ENCODE measurements at regions not wholly inside any gene's neighbourhood (a gene's known extent, or its start where the extent isn't known, plus 50 kb on each side); places are given as distances from the start of the nearest gene placed in this dataset.
"Not testable (repeated sequence)": the region's sequence is repeated elsewhere in the genome, so short reads cannot be mapped to it uniquely, and the experiment has no call there.

DNA sequence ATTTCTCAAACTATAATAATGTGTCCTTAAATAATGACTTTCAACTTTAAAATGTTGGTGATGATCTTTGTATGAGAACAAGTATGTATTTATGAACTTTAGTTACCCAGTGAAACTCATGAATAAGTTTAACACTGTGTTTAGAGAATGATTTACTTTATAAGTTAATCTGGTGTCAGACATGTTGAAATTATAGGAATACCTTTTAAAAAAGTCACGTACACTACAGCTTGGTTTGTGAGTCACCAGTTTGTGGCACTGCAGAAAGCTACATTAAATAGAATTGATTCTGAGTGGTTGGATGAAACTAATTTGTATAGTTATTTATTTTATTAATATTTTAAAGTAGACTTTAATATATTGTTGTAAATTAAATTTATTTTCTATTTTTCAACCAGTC lies 1366.2 kb upstream of the PCDH20 start:
- POLR2A ChIA-PET, result no interaction called here
- no CpG with 5 or more reads among the region's 1 CpG for WGBS (ENCODE audit: insufficient coverage)

DNA sequence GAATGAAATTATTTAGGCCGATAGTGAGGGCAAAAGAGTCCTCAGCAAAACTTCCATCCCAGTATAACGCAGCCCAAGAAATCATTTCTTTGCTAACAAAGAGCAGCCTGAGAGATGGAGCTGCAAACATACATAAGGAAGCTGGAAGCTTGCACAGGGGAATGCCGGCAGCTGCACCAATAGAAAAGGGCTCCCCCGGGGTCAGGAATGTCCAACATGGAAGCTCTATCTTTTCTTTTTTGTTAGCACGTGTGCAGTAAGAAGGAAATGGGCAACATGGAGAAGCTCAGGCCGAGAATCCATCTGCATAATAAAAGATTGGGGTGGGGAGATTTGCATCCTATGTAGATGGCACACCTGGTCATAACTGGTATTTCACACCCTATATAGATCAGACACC lies 1363.5 kb upstream of the PCDH20 start:
- Histone ChIP-seq H3K4me3 (ENCODE audit: control insufficient read depth in 1 of 7, extremely low read depth in 1 of 7, insufficient read depth in 4 of 7, low read depth in 2 of 7, low read length in 6 of 7) (no peak overlapping the region), H3K36me3 (ENCODE audit: control insufficient read depth in 4 of 4, insufficient read depth in 4 of 4, low read length in 3 of 4) (no peaks in the 10 kb centered on the region), H3K27me3 (replicated peaks in 2 of 5; ENCODE audit: control insufficient read depth in 4 of 5, insufficient read depth in 5 of 5, low read length in 4 of 5) (no peaks in the 10 kb centered on the region), H3K27ac (ENCODE audit: insufficient read depth in 1 of 2, low read depth in 1 of 2, low read length in 2 of 2, poor library complexity in 1 of 2, severe bottlenecking in 2 of 2) (no peak overlapping the region), H3K4me1 (ENCODE audit: control extremely low read depth in 1 of 4, control insufficient read depth in 4 of 4, insufficient read depth in 4 of 4, low read length in 3 of 4) (no peaks in the 10 kb centered on the region), H3K9me3 (ENCODE audit: control extremely low read depth in 1 of 5, control insufficient read depth in 4 of 5, insufficient read depth in 2 of 5, low read depth in 1 of 5, low read length in 4 of 5) (no peaks in the 10 kb centered on the region)
- WGBS (ENCODE audit: insufficient coverage), result 100% methylated on average over 3 of the region's 6 CpGs
- ChIA-PET CTCF (no interaction called here), POLR2A (no interaction called here)
- DNase-seq, result no peak

More for the DNA sequence above, 1366.2 kb upstream of the PCDH20 start:
- H3K27ac ChIP-seq (ENCODE audit: insufficient read depth in 1 of 2, low read depth in 1 of 2, low read length in 2 of 2, poor library complexity in 1 of 2, severe bottlenecking in 2 of 2), result no peak overlapping the region
- no peaks in the 10 kb centered on the region for H3K4me1 ChIP-seq (ENCODE audit: control extremely low read depth in 1 of 4, control insufficient read depth in 4 of 4, insufficient read depth in 4 of 4, low read length in 3 of 4)
- H3K9me3 ChIP-seq (ENCODE audit: control extremely low read depth in 1 of 5, control insufficient read depth in 4 of 5, insufficient read depth in 2 of 5, low read depth in 1 of 5, low read length in 4 of 5), result no peaks in the 10 kb centered on the region
- H3K36me3 ChIP-seq (ENCODE audit: control insufficient read depth in 4 of 4, insufficient read depth in 4 of 4, low read length in 3 of 4), result no peaks in the 10 kb centered on the region
- H3K4me3 ChIP-seq (ENCODE audit: control insufficient read depth in 1 of 7, extremely low read depth in 1 of 7, insufficient read depth in 4 of 7, low read depth in 2 of 7, low read length in 6 of 7), result no peak overlapping the region
- H3K27me3 ChIP-seq (replicated peaks in 2 of 5; ENCODE audit: control insufficient read depth in 4 of 5, insufficient read depth in 5 of 5, low read length in 4 of 5), result no peaks in the 10 kb centered on the region
- CTCF ChIA-PET, result no interaction called here
- no peak for DNase-seq

DNA sequence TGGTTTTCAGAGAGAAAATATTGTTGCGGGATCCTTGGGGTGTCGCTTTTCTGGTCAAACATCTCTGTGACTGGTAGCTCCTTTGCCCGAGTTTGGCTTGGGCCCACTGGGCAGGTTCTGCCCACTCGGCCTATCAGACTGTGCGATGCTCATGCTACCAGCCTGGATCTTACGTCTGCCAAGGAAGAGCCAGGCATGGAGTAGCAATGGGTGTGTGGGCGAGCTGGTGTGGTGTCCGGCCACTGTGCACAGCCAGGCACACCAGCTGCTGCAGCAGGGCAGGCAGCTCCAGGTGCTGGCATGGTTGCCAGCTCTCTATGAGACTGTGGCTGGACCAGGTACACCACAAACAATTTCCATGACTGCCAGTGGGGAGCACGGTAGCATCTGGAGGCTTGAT lies 1351.8 kb upstream of the PCDH20 start:
- Histone ChIP-seq H3K27ac (ENCODE audit: insufficient read depth in 1 of 2, low read depth in 1 of 2, low read length in 2 of 2, poor library complexity in 1 of 2, severe bottlenecking in 2 of 2) (no peak overlapping the region), H3K4me1 (ENCODE audit: control extremely low read depth in 1 of 4, control insufficient read depth in 4 of 4, insufficient read depth in 4 of 4, low read length in 3 of 4) (no peaks in the 10 kb centered on the region), H3K36me3 (ENCODE audit: control insufficient read depth in 4 of 4, insufficient read depth in 4 of 4, low read length in 3 of 4) (no peaks in the 10 kb centered on the region), H3K9me3 (ENCODE audit: control extremely low read depth in 1 of 5, control insufficient read depth in 4 of 5, insufficient read depth in 2 of 5, low read depth in 1 of 5, low read length in 4 of 5) (no peaks in the 10 kb centered on the region), H3K4me3 (ENCODE audit: control insufficient read depth in 1 of 7, extremely low read depth in 1 of 7, insufficient read depth in 4 of 7, low read depth in 2 of 7, low read length in 6 of 7) (no peak overlapping the region), H3K27me3 (replicated peaks in 2 of 5; ENCODE audit: control insufficient read depth in 4 of 5, insufficient read depth in 5 of 5, low read length in 4 of 5) (no peaks in the 10 kb centered on the region)
- no peak for DNase-seq
- ChIA-PET POLR2A (no interaction called here), CTCF (no interaction called here)
- 97% methylated on average over 8 of the region's 9 CpGs for WGBS (ENCODE audit: insufficient coverage)

DNA sequence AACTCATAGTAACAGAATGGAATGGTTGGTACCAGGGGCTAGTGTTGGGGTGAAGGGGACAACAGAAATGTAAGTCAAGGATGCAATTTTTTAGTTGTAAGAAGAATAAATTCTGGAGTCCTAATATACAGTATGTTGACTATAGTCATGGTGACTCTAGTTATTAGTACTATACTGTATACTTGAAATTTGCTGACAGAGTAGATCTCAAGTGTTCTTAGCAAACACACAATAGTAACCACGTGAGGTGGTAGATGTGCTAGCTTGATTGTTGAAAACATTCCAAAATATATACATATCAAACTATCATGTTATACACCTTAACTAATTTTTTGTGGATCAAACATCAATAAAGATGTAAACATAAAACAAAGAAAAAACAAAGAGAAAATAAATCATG lies 1345.1 kb upstream of the PCDH20 start:
- Histone ChIP-seq H3K9me3 (ENCODE audit: control extremely low read depth in 1 of 5, control insufficient read depth in 4 of 5, insufficient read depth in 2 of 5, low read depth in 1 of 5, low read length in 4 of 5) (no peaks in the 10 kb centered on the region), H3K4me1 (ENCODE audit: control extremely low read depth in 1 of 4, control insufficient read depth in 4 of 4, insufficient read depth in 4 of 4, low read length in 3 of 4) (no peaks in the 10 kb centered on the region), H3K4me3 (ENCODE audit: control insufficient read depth in 1 of 7, extremely low read depth in 1 of 7, insufficient read depth in 4 of 7, low read depth in 2 of 7, low read length in 6 of 7) (no peak overlapping the region), H3K27ac (ENCODE audit: insufficient read depth in 1 of 2, low read depth in 1 of 2, low read length in 2 of 2, poor library complexity in 1 of 2, severe bottlenecking in 2 of 2) (no peak overlapping the region), H3K27me3 (replicated peaks in 2 of 5; ENCODE audit: control insufficient read depth in 4 of 5, insufficient read depth in 5 of 5, low read length in 4 of 5) (no peaks in the 10 kb centered on the region), H3K36me3 (ENCODE audit: control insufficient read depth in 4 of 4, insufficient read depth in 4 of 4, low read length in 3 of 4) (no peaks in the 10 kb centered on the region)
- ChIA-PET CTCF (interaction anchor here (1.0 kb wide), 1 partner anchor 8 kb away, joined by 3 read pairs; no protein-coding TSS in a partner anchor), POLR2A (no interaction called here)
- no peak for DNase-seq
- whole genome bisulfite sequencing (ENCODE audit: insufficient coverage), result no CpG with 5 or more reads among the region's 1 CpG

DNA sequence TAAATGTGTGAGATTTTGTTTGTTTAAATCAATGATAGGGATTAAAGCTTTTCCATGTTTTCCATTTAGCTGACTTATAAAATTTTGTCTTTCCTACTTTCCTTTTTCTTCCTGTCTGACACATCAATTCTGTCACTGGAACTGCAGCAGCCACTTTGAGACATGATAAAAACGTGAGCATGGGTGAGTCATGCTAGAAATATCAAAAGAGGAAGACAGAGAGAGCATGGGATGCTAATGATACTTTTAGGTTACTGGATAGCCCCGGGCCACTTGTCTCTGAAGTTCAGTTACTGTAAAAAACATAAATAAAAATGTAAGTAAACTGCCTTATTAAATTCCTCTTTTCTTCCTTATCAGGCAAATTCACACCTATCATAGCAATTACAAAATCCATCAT lies 1332.0 kb upstream of the PCDH20 start:
- WGBS (ENCODE audit: insufficient coverage), result no CpG with 5 or more reads among the region's 2 CpGs
- CTCF ChIA-PET, result no interaction called here
- no peaks in the 10 kb centered on the region for H3K4me1 ChIP-seq (ENCODE audit: control extremely low read depth in 1 of 4, control insufficient read depth in 4 of 4, insufficient read depth in 4 of 4, low read length in 3 of 4)

DNA sequence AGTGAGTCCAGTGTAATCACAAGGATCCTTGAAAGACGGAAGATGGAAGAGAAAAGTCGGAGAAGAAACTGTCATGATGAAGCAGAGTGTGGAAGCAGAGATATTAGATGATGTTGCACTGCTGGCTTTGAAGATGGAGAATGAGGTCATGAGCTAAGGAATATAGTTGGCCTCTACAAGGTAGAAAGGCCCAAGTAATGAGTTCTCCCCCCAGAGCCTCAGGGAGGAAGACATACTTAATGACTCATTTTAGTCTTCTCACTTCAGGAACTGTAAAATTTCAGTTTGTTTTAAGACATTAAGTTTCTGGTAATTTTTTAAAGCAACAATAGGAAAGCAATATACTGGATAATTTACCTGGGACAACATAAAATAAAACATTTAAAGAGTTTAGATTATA lies 1331.5 kb upstream of the PCDH20 start:
- Histone ChIP-seq H3K9me3 (ENCODE audit: control extremely low read depth in 1 of 5, control insufficient read depth in 4 of 5, insufficient read depth in 2 of 5, low read depth in 1 of 5, low read length in 4 of 5) (no peaks in the 10 kb centered on the region), H3K27ac (ENCODE audit: insufficient read depth in 1 of 2, low read depth in 1 of 2, low read length in 2 of 2, poor library complexity in 1 of 2, severe bottlenecking in 2 of 2) (no peak overlapping the region), H3K36me3 (ENCODE audit: control insufficient read depth in 4 of 4, insufficient read depth in 4 of 4, low read length in 3 of 4) (no peaks in the 10 kb centered on the region), H3K27me3 (replicated peaks in 2 of 5; ENCODE audit: control insufficient read depth in 4 of 5, insufficient read depth in 5 of 5, low read length in 4 of 5) (no peaks in the 10 kb centered on the region), H3K4me3 (ENCODE audit: control insufficient read depth in 1 of 7, extremely low read depth in 1 of 7, insufficient read depth in 4 of 7, low read depth in 2 of 7, low read length in 6 of 7) (no peak overlapping the region), H3K4me1 (ENCODE audit: control extremely low read depth in 1 of 4, control insufficient read depth in 4 of 4, insufficient read depth in 4 of 4, low read length in 3 of 4) (no peaks in the 10 kb centered on the region)
- 96% methylated on average over 2 of the region's 2 CpGs for WGBS (ENCODE audit: insufficient coverage)
- ChIA-PET POLR2A (no interaction called here), CTCF (no interaction called here)
- DNase-seq, result no peak

More for the DNA sequence above, 1332.0 kb upstream of the PCDH20 start:
- Histone ChIP-seq H3K9me3 (ENCODE audit: control extremely low read depth in 1 of 5, control insufficient read depth in 4 of 5, insufficient read depth in 2 of 5, low read depth in 1 of 5, low read length in 4 of 5) (no peaks in the 10 kb centered on the region), H3K4me3 (ENCODE audit: control insufficient read depth in 1 of 7, extremely low read depth in 1 of 7, insufficient read depth in 4 of 7, low read depth in 2 of 7, low read length in 6 of 7) (no peak overlapping the region), H3K27ac (ENCODE audit: insufficient read depth in 1 of 2, low read depth in 1 of 2, low read length in 2 of 2, poor library complexity in 1 of 2, severe bottlenecking in 2 of 2) (no peak overlapping the region), H3K27me3 (replicated peaks in 2 of 5; ENCODE audit: control insufficient read depth in 4 of 5, insufficient read depth in 5 of 5, low read length in 4 of 5) (no peaks in the 10 kb centered on the region), H3K36me3 (ENCODE audit: control insufficient read depth in 4 of 4, insufficient read depth in 4 of 4, low read length in 3 of 4) (no peaks in the 10 kb centered on the region)
- POLR2A ChIA-PET, result no interaction called here
- no peak for DNase-seq

DNA sequence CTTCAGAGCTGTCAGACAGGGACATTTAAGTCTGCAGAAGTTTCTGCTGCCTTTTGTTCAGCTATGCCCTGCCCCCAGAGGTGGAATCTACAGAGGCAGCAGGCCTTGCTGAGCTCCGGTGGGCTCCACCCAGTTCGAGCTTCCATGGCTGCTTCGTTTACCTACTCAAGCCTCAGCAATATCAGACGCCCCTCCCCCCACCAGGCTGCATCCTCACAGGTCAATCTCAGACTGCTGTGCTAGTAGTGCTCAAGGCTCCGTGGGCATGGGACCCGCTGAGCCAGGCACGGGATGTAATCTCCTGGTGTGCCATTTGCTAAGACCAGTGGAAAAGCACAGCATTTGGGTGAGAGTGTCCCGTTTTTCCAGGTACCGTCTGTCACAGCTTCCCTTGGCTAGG lies 1314.1 kb upstream of the PCDH20 start:
- H3K9me3 ChIP-seq (ENCODE audit: control extremely low read depth in 1 of 5, control insufficient read depth in 4 of 5, insufficient read depth in 2 of 5, low read depth in 1 of 5, low read length in 4 of 5); DNase-seq; CTCF ChIA-PET; H3K4me3 ChIP-seq (ENCODE audit: control insufficient read depth in 1 of 7, extremely low read depth in 1 of 7, insufficient read depth in 4 of 7, low read depth in 2 of 7, low read length in 6 of 7); H3K27ac ChIP-seq (ENCODE audit: insufficient read depth in 1 of 2, low read depth in 1 of 2, low read length in 2 of 2, poor library complexity in 1 of 2, severe bottlenecking in 2 of 2); H3K36me3 ChIP-seq (ENCODE audit: control insufficient read depth in 4 of 4, insufficient read depth in 4 of 4, low read length in 3 of 4); H3K4me1 ChIP-seq (ENCODE audit: control extremely low read depth in 1 of 4, control insufficient read depth in 4 of 4, insufficient read depth in 4 of 4, low read length in 3 of 4); H3K27me3 ChIP-seq (replicated peaks in 2 of 5; ENCODE audit: control insufficient read depth in 4 of 5, insufficient read depth in 5 of 5, low read length in 4 of 5); POLR2A ChIA-PET: not testable (repeated sequence)
- 95% methylated on average over 7 of the region's 9 CpGs for WGBS (ENCODE audit: insufficient coverage)

DNA sequence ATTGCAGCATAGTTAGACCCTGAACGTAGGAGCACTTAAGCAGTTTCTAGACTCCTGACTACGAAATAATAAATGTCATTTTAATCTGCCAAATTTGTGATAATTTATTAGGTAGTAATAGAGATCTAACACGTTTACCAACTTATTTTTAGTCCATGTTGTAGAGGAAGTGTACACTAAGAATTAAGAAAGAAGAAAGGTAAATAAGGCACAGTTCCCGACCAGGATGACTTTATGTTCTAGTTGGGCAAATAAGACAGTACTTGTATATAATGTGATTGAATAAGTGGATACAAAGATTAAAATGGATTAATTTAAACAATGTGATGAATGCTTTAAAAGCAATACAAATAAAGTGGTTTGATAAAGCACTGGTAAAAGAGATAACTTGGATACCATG lies 1306.2 kb upstream of the PCDH20 start:
- no peaks in the 10 kb centered on the region for H3K27me3 ChIP-seq (replicated peaks in 2 of 5; ENCODE audit: control insufficient read depth in 4 of 5, insufficient read depth in 5 of 5, low read length in 4 of 5)
- no peak overlapping the region for H3K27ac ChIP-seq (ENCODE audit: insufficient read depth in 1 of 2, low read depth in 1 of 2, low read length in 2 of 2, poor library complexity in 1 of 2, severe bottlenecking in 2 of 2)
- no peaks in the 10 kb centered on the region for H3K9me3 ChIP-seq (ENCODE audit: control extremely low read depth in 1 of 5, control insufficient read depth in 4 of 5, insufficient read depth in 2 of 5, low read depth in 1 of 5, low read length in 4 of 5)
- H3K4me3 ChIP-seq (ENCODE audit: control insufficient read depth in 1 of 7, extremely low read depth in 1 of 7, insufficient read depth in 4 of 7, low read depth in 2 of 7, low read length in 6 of 7), result no peak overlapping the region
- WGBS (ENCODE audit: insufficient coverage), result 84% methylated on average over 2 of the region's 4 CpGs
- CTCF ChIA-PET, result no interaction called here
- H3K4me1 ChIP-seq (ENCODE audit: control extremely low read depth in 1 of 4, control insufficient read depth in 4 of 4, insufficient read depth in 4 of 4, low read length in 3 of 4), result no peaks in the 10 kb centered on the region
- DNase-seq, result no peak
- POLR2A ChIA-PET, result no interaction called here
- H3K36me3 ChIP-seq (ENCODE audit: control insufficient read depth in 4 of 4, insufficient read depth in 4 of 4, low read length in 3 of 4), result no peaks in the 10 kb centered on the region
